ENCODE measurements at regions not wholly inside any gene's neighbourhood (a gene's known extent, or its start where the extent isn't known, plus 50 kb on each side); places are given as distances from the start of the nearest gene placed in this dataset.

- TF ChIP-seq CTCF (conservative IDR thresholded peaks at IDR 0.05; ENCODE audit: low read depth, low read length), result no peak
- H3K36me3 ChIP-seq (ENCODE audit: insufficient read depth), result no peaks in the 10 kb centered on the region
- no peak overlapping the region for H3K4me3 ChIP-seq (IDR thresholded peaks at IDR 0.05; ENCODE audit: insufficient read depth, low read depth, low read length)
- H4K20me1 ChIP-seq (ENCODE audit: insufficient read depth), result no peaks in the 10 kb centered on the region
- H2AFZ ChIP-seq (ENCODE audit: low read depth), result no peak overlapping the region
- H3K79me2 ChIP-seq (ENCODE audit: insufficient read depth, low read depth), result no peaks in the 10 kb centered on the region
- H3K4me2 ChIP-seq, result no peak overlapping the region
- H3K27ac ChIP-seq, result no peak overlapping the region
- H3K27me3 ChIP-seq (ENCODE audit: insufficient read depth, low read depth), result no peaks in the 10 kb centered on the region
- no peaks in the 10 kb centered on the region for H3K4me1 ChIP-seq (ENCODE audit: low read depth, poor library complexity, severe bottlenecking)
- no peak overlapping the region for H3K9ac ChIP-seq
Measured at GRCh38 chr20:41798930-41799502, 180.8 kb upstream of the CHD6 start.

GRCh38 chr20:41786158-41786557 is 168.0 kb upstream of the CHD6 start:
- H3K36me3 ChIP-seq (ENCODE audit: insufficient read depth), result no peaks in the 10 kb centered on the region
- no peaks in the 10 kb centered on the region for H3K27me3 ChIP-seq (ENCODE audit: insufficient read depth, low read depth)
- no peaks in the 10 kb centered on the region for H3K79me2 ChIP-seq (ENCODE audit: insufficient read depth, low read depth)
- H3K4me2 ChIP-seq, result peak overlapping the region; percentile 30
- H3K27ac ChIP-seq, result peak overlapping the region; percentile 62
- TF ChIP-seq CTCF (conservative IDR thresholded peaks at IDR 0.05; ENCODE audit: low read depth, low read length), result no peak
- H3K9ac ChIP-seq, result no peak overlapping the region
- H3K4me3 ChIP-seq (IDR thresholded peaks at IDR 0.05; ENCODE audit: insufficient read depth, low read depth, low read length), result no peak overlapping the region
- H2AFZ ChIP-seq (ENCODE audit: low read depth), result peak overlapping the region; percentile 45; the same call in 1 of the 2 replicates
- H3K4me1 ChIP-seq (ENCODE audit: low read depth, poor library complexity, severe bottlenecking), result peaks cover 37% of the 10 kb centered on the region
- no peaks in the 10 kb centered on the region for H4K20me1 ChIP-seq (ENCODE audit: insufficient read depth)

GRCh38 chr20:41784209-41784958 is 166.2 kb upstream of the CHD6 start:
- Histone ChIP-seq H2AFZ (ENCODE audit: low read depth) (no peak overlapping the region), H4K20me1 (ENCODE audit: insufficient read depth) (no peaks in the 10 kb centered on the region), H3K79me2 (ENCODE audit: insufficient read depth, low read depth) (no peaks in the 10 kb centered on the region), H3K27me3 (ENCODE audit: insufficient read depth, low read depth) (no peaks in the 10 kb centered on the region), H3K36me3 (ENCODE audit: insufficient read depth) (no peaks in the 10 kb centered on the region), H3K27ac (no peak overlapping the region), H3K4me2 (no peak overlapping the region), H3K4me3 (IDR thresholded peaks at IDR 0.05; ENCODE audit: insufficient read depth, low read depth, low read length) (no peak overlapping the region), H3K9ac (no peak overlapping the region), H3K4me1 (ENCODE audit: low read depth, poor library complexity, severe bottlenecking) (peaks cover 37% of the 10 kb centered on the region)
- TF ChIP-seq CTCF (conservative IDR thresholded peaks at IDR 0.05; ENCODE audit: low read depth, low read length), result no peak

- Histone ChIP-seq H3K4me1 (ENCODE audit: low read depth, poor library complexity, severe bottlenecking) (peaks cover 37% of the 10 kb centered on the region), H3K9ac (no peak overlapping the region), H3K4me2 (no peak overlapping the region), H2AFZ (ENCODE audit: low read depth) (no peak overlapping the region), H3K4me3 (IDR thresholded peaks at IDR 0.05; ENCODE audit: insufficient read depth, low read depth, low read length) (no peak overlapping the region), H4K20me1 (ENCODE audit: insufficient read depth) (no peaks in the 10 kb centered on the region), H3K27me3 (ENCODE audit: insufficient read depth, low read depth) (no peaks in the 10 kb centered on the region), H3K27ac (no peak overlapping the region), H3K36me3 (ENCODE audit: insufficient read depth) (no peaks in the 10 kb centered on the region), H3K79me2 (ENCODE audit: insufficient read depth, low read depth) (no peaks in the 10 kb centered on the region)
- no peak for TF ChIP-seq CTCF (conservative IDR thresholded peaks at IDR 0.05; ENCODE audit: low read depth, low read length)
Measured at GRCh38 chr20:41783423-41784208, 165.4 kb upstream of the CHD6 start.
